HG03558 (cell line): ENCODE measurements at regions not wholly inside any gene's neighbourhood (a gene's known extent, or its start where the extent isn't known, plus 50 kb on each side); places are given as distances from the start of the nearest gene placed in this dataset.

ENCODE experiments used
- ATAC-seq: cut with Tn5 transposase; IDR thresholded peaks from one replicate; pipeline ENCODE4 v1.9.1; 2021; ENCODE audit warnings: moderate number of reproducible peaks; ENCODE audit not compliant: unreplicated experiment; ENCODE audit errors: extremely low read depth

GRCh38 chr7:25646726-25647413 lies 418.6 kb upstream of the NPVF start:
- no peak for ATAC-seq

- no peak for ATAC-seq
Observed at GRCh38 chr7:25647872-25648271, 419.6 kb upstream of the NPVF start.

- no peak for ATAC-seq
Observed at GRCh38 chr7:25652366-25652765, 424.1 kb upstream of the NPVF start.

GRCh38 chr7:25653384-25653783 lies 425.1 kb upstream of the NPVF start:
- ATAC-seq: no peak

- ATAC-seq: no peak
Observed at GRCh38 chr7:25656071-25656470, 427.8 kb upstream of the NPVF start.

GRCh38 chr7:25656581-25657026 lies 428.3 kb upstream of the NPVF start:
- no peak for ATAC-seq

- ATAC-seq: no peak
Observed at GRCh38 chr7:25658375-25658774, 430.1 kb upstream of the NPVF start.

- ATAC-seq: no peak
Observed at GRCh38 chr7:25659841-25660240, 431.6 kb upstream of the NPVF start.

- no peak for ATAC-seq
Observed at GRCh38 chr7:25662841-25663800, 434.8 kb upstream of the NPVF start.

GRCh38 chr7:25663877-25664276 lies 435.6 kb upstream of the NPVF start:
- ATAC-seq: no peak

- no peak for ATAC-seq
Observed at GRCh38 chr7:25664593-25664992, 436.3 kb upstream of the NPVF start.

GRCh38 chr7:25665374-25665773 lies 437.1 kb upstream of the NPVF start:
- ATAC-seq: no peak

GRCh38 chr7:25665903-25666670 lies 437.8 kb upstream of the NPVF start:
- ATAC-seq: no peak

GRCh38 chr7:25666671-25667060 lies 438.4 kb upstream of the NPVF start:
- no peak for ATAC-seq

- ATAC-seq: no peak
Observed at GRCh38 chr7:25669281-25669781, 441.0 kb upstream of the NPVF start.

- no peak for ATAC-seq
Observed at GRCh38 chr7:25669961-25670841, 441.9 kb upstream of the NPVF start.

GRCh38 chr7:25671111-25671510 lies 442.8 kb upstream of the NPVF start:
- ATAC-seq: no peak

GRCh38 chr7:25672496-25672895 lies 444.2 kb upstream of the NPVF start:
- no peak for ATAC-seq

- no peak for ATAC-seq
Observed at GRCh38 chr7:25675789-25676474, 447.6 kb upstream of the NPVF start.
